HG03565 (cell line): ENCODE measurements at regions not wholly inside any gene's neighbourhood (a gene's known extent, or its start where the extent isn't known, plus 50 kb on each side); places are given as distances from the start of the nearest gene placed in this dataset.

Source experiments
- ATAC-seq: cut with Tn5 transposase; IDR thresholded peaks from one replicate; pipeline ENCODE4 v1.9.1; 2021; ENCODE audit warnings: mild to moderate bottlenecking, moderate library complexity; ENCODE audit not compliant: unreplicated experiment

DNA sequence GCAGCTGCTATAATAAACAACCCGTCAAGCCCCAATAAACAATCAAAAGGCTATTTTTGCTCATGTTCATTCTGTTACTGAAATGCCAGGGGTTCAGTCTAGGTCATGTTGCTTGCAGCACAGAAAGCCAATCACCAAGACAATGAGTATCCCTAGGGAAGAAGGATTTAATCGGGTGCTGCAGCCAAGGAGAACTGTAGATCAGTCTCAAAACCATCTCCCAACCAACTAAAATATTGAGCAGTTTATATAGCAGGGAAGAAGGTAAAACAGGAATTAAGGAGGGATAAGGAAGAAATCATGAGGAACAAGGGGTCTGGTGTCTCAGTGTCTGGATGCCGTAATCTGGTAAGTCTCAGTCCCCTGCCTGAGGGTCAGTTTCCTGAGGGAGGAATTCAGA lies 169.5 kb downstream of the BLID start:
- ATAC-seq: no peak

DNA sequence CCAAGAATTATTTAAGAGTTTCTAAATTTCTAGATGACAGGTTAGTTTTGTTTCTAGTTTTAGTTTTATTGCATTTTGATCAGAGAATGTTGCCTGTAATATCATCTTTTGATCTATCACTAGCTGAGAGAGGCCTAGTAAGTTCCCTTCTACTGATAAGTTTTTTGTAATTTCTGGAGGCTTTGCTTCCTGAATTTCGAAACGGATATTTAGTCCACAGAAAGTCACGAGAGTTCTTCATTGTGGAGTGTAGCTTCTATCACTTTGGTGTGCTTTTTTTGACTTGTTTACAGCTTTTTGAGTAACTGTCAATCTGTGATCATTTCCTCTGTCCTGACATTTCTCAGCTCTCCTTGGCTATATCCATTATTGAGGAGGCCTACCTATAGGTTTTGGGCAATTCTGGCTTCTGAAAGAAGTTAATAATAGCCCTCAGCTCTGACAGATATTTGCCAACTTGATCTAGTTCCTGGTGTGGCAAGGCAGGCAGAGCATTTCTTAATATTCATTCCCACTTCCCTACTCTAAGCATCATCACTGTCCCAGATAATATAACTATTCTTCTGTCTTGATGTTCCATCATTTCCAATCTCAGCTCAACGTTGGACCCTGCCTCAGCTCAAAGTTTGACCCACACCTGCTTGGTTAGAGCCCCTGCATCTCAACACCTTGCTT lies 171.3 kb downstream of the BLID start:
- no peak for ATAC-seq

GRCh38 chr11:121938076-121938475 lies 177.9 kb downstream of the BLID start:
- no peak for ATAC-seq

GRCh38 chr11:121936781-121937447 lies 179.1 kb downstream of the BLID start:
- ATAC-seq: no peak

- ATAC-seq: no peak
Observed at GRCh38 chr11:121936370-121936769, 179.6 kb downstream of the BLID start.

GRCh38 chr11:121933694-121934093 lies 182.3 kb downstream of the BLID start:
- no peak for ATAC-seq

- ATAC-seq: no peak
Observed at GRCh38 chr11:121933294-121933693, 182.7 kb downstream of the BLID start.

DNA sequence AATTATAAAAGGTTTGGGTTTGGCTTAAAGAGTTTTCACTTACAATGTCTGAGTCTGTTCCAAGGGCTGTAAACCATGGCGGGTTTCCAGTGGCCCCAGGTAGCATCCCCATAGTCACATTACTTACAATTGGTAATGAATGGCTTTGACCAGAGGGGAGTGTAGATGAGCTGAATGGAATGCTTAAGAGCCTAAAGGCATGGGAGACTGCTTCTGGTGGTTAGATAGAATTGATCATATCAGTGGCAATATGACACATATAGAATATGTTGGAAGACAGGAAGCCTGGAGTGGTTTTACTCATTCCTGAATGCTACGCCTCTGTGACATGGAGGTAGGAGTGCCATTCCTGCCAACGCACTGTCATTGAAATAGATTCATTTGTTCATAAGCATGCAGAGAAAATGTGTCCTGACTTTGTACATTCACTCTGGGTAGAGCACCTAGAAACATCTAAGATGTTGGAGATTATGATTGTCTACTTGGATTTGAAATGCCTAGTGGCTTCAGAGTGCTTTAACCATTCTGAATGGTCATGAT lies 183.3 kb downstream of the BLID start:
- no peak for ATAC-seq

DNA sequence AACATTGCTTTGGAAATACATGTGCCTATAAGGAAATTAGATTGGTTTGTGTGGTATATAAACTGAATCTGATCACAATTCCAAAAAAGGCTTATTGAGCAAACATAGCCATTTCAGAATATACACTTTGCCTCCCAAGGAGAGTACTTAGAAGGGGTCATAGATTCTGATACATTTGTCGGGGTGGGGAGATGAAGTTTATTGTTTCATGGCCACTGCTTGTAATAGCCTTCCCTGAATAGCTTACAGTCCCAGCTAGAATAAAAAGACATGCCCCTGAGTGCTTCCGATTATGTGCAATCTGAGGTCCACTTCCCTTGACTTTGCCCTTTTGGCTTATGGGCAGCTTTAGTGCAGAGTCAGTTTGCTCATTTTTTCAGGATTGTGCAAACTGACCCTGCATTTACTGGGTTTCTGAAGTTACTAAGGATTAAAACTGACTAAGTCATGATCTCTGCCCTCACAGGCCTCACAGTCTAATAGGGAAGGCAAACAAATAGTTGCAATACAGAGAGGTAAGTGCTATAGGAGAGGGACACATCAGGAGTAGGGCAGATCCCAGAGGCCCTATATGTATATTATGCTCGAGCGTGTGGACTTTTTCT lies 184.2 kb downstream of the BLID start:
- ATAC-seq: no peak

- no peak for ATAC-seq
Observed at GRCh38 chr11:121931121-121931520, 184.9 kb downstream of the BLID start.

GRCh38 chr11:121930004-121930965 lies 185.7 kb downstream of the BLID start:
- ATAC-seq: no peak

- no peak for ATAC-seq
Observed at GRCh38 chr11:121929581-121929980, 186.4 kb downstream of the BLID start.

DNA sequence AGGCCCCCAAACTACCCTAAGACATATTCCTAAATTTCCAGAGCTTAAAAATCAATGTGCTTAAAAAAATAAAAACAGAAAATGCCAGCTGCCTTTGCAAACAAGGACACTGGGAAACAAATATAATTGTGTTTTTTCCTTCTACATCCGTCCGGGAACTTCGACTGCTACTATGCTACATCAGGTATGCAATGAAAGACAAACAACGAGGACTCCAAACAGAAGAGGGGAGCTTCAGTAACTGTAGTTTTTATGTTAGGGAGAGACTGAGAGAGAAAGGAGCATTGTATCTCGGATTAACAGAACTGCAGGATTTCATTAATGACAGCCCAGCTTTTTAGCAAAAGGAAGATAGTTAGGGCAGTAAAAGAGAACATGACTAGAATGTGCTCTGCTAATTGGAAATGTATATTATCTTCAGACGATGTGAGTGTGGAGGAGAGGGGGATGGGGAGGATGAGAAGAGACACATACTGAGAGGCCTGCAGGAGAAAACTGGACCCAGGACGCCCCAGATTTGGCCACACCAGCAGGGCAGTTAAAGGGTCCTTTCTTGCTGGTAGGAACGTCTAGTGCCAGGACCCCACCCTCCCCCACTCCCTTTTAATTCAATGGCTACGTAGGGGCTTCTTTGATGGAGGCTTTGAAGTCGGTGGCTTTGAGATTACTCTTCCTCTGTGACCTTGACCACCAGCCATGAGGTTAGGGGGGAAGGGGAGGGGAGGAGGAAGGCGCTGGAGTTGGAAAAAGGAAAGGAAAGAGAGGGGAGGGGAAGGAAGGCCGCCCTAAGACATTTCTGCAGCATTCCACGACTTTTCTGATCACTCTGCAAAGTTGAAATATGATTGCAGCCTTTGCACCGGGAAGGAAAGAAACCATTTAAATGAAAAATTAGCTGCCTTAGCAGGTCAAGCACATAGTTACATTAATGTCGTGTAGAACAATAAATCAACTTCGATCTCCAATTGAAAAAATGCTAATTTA lies 187.1 kb downstream of the BLID start:
- no peak for ATAC-seq

DNA sequence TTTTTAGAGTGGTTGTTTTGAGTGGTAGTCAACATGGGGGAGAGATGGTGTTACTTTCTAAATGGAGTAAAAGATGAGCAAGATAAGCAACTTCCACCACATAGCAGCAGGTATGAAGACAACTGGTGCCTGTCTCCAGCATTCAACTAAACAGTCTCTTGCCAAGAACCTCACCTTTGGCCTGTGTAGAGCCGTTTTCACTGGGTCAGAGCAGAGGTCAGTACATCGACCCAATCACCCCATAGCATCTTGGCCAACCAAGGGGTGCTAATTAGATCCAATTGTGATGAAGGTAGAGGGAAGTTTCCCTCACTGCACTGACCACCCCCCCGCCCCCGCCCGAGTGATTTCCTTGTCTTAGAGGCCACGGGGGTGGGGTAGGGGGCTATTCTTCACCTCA lies 188.2 kb downstream of the BLID start:
- ATAC-seq: no peak

DNA sequence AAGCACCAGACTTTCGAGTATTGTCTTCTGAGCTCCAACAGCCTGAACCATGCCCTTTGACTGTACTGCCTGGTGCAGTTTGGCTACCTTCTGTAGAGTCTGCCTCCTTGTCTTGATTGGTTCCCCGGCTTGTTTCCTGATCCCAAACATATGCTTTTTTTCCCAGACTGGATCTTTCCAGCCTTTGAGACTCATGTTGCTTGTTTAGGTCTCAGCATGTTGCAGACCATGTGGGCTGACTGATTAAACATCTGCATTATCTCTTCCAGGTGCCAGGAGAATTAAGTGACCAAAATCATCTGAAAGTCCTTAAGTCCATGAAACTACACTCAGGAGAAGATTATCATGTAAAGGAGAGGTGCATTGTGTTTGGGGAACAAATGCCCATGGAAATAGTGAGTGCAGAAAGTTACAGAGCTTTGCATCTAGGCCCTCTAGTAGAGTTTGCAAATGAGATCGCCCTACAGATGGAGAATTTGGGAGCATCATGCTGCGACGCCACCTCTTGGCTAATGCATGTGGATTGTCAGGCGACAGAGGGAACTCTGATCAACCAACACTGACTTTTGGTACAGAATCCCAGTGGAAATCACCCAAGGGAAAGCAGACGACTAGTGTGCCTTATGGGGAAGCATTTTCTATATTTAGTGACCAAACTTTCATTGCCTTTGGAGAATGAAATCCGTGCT lies 188.8 kb downstream of the BLID start:
- no peak for ATAC-seq

GRCh38 chr11:121924191-121924590 lies 191.8 kb downstream of the BLID start:
- ATAC-seq: no peak

GRCh38 chr11:121917482-121917881 lies 198.5 kb downstream of the BLID start:
- no peak for ATAC-seq

DNA sequence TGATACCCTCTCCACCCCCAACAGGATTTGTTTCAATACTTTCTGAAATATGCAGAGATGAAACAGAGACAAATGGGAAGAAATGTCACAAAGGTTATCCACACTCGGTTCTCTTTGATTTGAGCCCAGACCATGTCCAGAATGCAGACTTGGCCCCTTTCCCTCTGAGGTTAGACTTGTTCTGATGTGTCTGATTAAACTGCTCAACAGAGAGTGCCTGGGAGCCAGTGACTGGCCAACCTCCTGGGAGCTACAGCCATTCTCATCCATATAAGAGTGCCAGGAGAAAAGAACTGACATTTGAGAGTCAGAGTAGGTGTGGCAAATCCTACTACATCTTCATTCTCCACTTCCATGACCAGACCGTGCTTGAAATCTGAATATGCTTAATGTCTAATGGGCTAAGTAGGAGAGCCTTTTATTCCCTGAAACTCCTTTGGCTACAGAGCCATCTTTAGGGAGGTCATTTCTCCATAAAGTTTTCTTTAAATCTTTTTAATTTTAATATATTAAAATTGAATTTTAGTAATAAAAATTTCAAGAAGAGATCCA lies 201.4 kb downstream of the BLID start:
- ATAC-seq: no peak

- no peak for ATAC-seq
Observed at GRCh38 chr11:121909596-121909995, 206.4 kb downstream of the BLID start.
